Heart right ventricle (tissue), 16 donors: ENCODE measurements at regions not wholly inside any gene's neighbourhood (a gene's known extent, or its start where the extent isn't known, plus 50 kb on each side); places are given as distances from the start of the nearest gene placed in this dataset.
A peak's percentile ranks its signal among the peaks of the same experiment; 100 is the strongest.
"Not testable (repeated sequence)": the region's sequence is repeated elsewhere in the genome, so short reads cannot be mapped to it uniquely, and the experiment has no call there.

Experiments
- ATAC-seq, 8 donors: fragments of 200-7000 bp; cut with Tn5 transposase; one replicate each; pipeline ENCODE4 v1.9.1; 2020; ENCODE audit warnings: mild to moderate bottlenecking in 8 of 8, moderate library complexity in 8 of 8, moderate number of reproducible peaks in 1 of 8
- DNase-seq, 2 donors: peaks; one replicate each; pipeline ENCODE4 v3.0.0-alpha.2; 2020
- H3K27ac ChIP-seq, 10 donors: fragments of 200-600 bp; sonication (generic) in 2 of 10; one replicate each; pipeline versions ENCODE4 v1.5.0 to v1.8.0; 2020 to 2022; ENCODE audit warnings: mild to moderate bottlenecking in 3 of 10
- H3K27me3 ChIP-seq, 7 donors: fragments of 200-600 bp; one replicate each; pipeline ENCODE4 v1.8.0; 2021 to 2022; ENCODE audit warnings: mild to moderate bottlenecking in 2 of 7
- H3K36me3 ChIP-seq, 9 donors: fragments of 200-600 bp; sonication (generic) in 1 of 9; one replicate each; pipeline versions ENCODE4 v1.5.0 to v1.8.0; 2020 to 2022; ENCODE audit warnings: mild to moderate bottlenecking in 2 of 9
- H3K4me1 ChIP-seq, 9 donors: fragments of 200-600 bp; sonication (generic) in 1 of 9; one replicate each; pipeline versions ENCODE4 v1.5.0 to v1.8.0; 2020 to 2022; ENCODE audit warnings: mild to moderate bottlenecking in 4 of 9
- H3K4me3 ChIP-seq, 10 donors: fragments of 200-600 bp; sonication (generic) in 2 of 10; one replicate each; pipeline versions ENCODE4 v1.5.0 to v1.8.0; 2020 to 2022; ENCODE audit warnings: mild to moderate bottlenecking in 7 of 10, moderate library complexity in 2 of 10
- H3K9me3 ChIP-seq, 11 donors: fragments of 200-600 bp in 10 of 11; sonication (generic) in 2 of 11; one replicate each; pipeline versions ENCODE4 v1.5.0 to v1.8.0; 2013 to 2022; ENCODE audit warnings: mild to moderate bottlenecking in 2 of 11, control low read depth in 1 of 11, moderate library complexity in 1 of 11
- CTCF ChIP-seq, 9 donors: fragments of 200-600 bp; sonication (generic) in 2 of 9; IDR thresholded peaks; one replicate each; pipeline versions ENCODE4 v1.5.0 to v1.8.0; 2021 to 2022; ENCODE audit warnings: antibody characterized with exemption in 9 of 9, mild to moderate bottlenecking in 5 of 9, moderate library complexity in 1 of 9
- WGBS, 2 donors: extraction: QIAGEN DNeasy Blood & Tissue Kit; methylation state at CpG; one replicate each; pipeline ENCODE4 v1.1.7; 2013; ENCODE audit warnings: inconsistent platforms in 1 of 2; 5-methylcytosine and 5-hydroxymethylcytosine counted together
- intact Hi-C, 10 donors: fragments of 100-400 bp; cut with DNase I; formaldehyde crosslinking; loops; one replicate each; pipeline versions ENCODE4 v1.11.1 to v1.14.2; 2022
- donor health status: Arrhythmogenic right ventricular cardiomyopathy.
- donor health status: ischemic (EF 13 %, LVEDD 7.1; RV severe dilation, severe dysfunction).
- donor health status: healthy with polysubstance abuse.
- donor health status: DM: no; HTN: yes; CAD: no.
- donor health status: DM: no; HTN: no; CAD: no.
- donor health status: ischemic (EF 25% LVEDD 6.9; RV normal size, moderate dysfunction).
- donor health status: ischemic (EF 25% LVEDD 5.7; RV mildly dilated, moderate dysfunction).
- donor health status: healthy.
- donor health status: DM: yes; HTN: yes; CAD: no.
- donor health status: Ischemic cardiomyopathy.
- donor health status: ischemic (EF 35%, LVEDD 5.7; RV mildly dilated, moderate dysfunction).
- donor health status: nonischemic (EF 11% LVEDD 7.7; RV severe dilation, severe dysfunction).
- donor health status: DM: yes; HTN: yes; CAD: no.
- donor health status: PGD.
- donor health status: ischemic (EF 29% LVEDD 5.4; RV normal size, mild dysfunction).
- donor health status: nonischemic (EF 23%, LVEDD 6.1; RV moderate dilation, normal function).

GRCh38 chr4:131721883-131722282 is 1427.2 kb upstream of the PCDH10 start:
- Histone ChIP-seq H3K27me3 (no peaks in the 10 kb centered on the region), H3K4me1 (no peaks in the 10 kb centered on the region), H3K4me3 (no peak overlapping the region), H3K9me3 (no peaks in the 10 kb centered on the region), H3K27ac (no peak overlapping the region), H3K36me3 (no peaks in the 10 kb centered on the region)
- intact Hi-C loops: no loop called here
- 76 to 77% methylated on average over 2 of the region's 2 CpGs for WGBS, 2 donors
- TF ChIP-seq CTCF (IDR thresholded peaks at IDR 0.05): no peak
- DNase-seq (no peak), ATAC-seq (no peak)

DNA sequence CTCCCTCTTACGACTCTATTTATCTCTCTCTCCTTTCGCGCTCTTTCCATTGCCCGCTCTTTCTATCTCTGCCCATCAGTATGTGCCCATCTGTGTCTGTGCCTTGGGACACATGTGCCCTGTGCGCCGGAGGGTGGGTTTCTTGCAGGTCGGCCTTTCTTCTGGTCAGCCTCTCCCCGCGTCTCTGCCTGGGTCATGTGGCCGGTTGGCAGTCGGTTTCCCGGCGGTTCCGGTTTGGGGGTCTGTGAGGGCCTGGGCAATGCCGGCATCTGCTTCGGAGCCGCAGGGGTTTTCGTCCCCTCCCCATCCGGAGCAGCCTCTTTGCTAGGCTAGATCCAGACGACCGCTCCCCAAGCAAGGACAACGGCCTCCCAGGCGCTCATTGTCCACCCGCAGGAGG is 1426.0 kb upstream of the PCDH10 start:
- H3K36me3 ChIP-seq, H3K4me1 ChIP-seq, H3K27ac ChIP-seq, intact Hi-C loops, H3K4me3 ChIP-seq, DNase-seq, H3K9me3 ChIP-seq, H3K27me3 ChIP-seq, ATAC-seq: not testable (repeated sequence)
- WGBS, 2 donors: 92 to 95% methylated on average over 16 to 19 of the region's 24 CpGs

DNA sequence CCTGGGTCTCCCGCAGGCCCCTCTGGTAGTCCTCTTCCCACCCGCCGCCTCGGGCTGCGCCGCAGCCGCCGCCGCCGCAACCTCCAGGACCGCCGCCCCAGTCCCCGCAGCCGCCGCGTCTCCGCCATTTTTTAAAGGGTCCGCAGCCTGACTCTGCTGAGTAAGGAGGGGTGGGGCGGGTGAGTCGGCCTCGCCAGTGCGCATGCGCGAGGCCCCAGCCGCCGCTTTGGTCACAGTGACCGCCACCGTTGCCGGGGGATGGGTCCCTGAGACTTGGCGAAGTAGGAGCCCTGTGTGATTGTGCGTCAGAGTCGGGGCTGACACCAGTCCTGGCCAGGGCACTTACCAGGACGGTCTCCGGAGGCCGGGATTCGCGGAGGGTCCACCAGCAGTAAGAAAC is 1424.2 kb upstream of the PCDH10 start:
- H3K9me3 ChIP-seq, ATAC-seq, H3K27ac ChIP-seq, H3K36me3 ChIP-seq, intact Hi-C loops, H3K4me1 ChIP-seq, H3K27me3 ChIP-seq: not testable (repeated sequence)
- 74 to 86% methylated on average over 14 to 26 of the region's 37 CpGs for WGBS, 2 donors
- DNase-seq: peak; percentile 52 to 74
- peak overlapping the region in 1 of 10 donors; percentile 14 for H3K4me3 ChIP-seq

GRCh38 chr4:131725521-131725920 is 1423.6 kb upstream of the PCDH10 start:
- H3K4me3 ChIP-seq, DNase-seq, H3K36me3 ChIP-seq, H3K27me3 ChIP-seq, H3K9me3 ChIP-seq, H3K27ac ChIP-seq, ATAC-seq, intact Hi-C loops, H3K4me1 ChIP-seq: not testable (repeated sequence)
- 97 to 98% methylated on average over 23 to 27 of the region's 29 CpGs for WGBS, 2 donors

DNA sequence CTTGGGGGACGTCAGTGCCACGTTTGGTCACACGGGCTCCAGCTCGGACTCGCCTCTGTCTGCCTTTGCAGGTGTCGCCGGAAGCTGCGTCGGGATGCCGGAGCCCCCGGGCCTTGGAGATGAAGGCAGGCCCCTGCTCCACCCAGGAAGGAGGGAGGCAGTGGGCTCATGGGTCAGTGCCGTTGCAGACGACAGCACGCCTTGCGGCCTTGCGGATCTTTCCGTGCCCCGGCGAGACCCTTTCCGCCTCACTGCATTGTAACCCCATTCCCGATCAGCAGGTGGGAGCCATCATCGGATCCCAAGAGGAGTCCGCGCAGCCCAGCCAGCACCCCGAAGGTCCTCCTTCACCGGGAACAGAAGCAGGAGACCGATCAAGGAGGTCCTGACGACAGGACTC is 1422.2 kb upstream of the PCDH10 start:
- ATAC-seq, H3K4me3 ChIP-seq, H3K4me1 ChIP-seq, H3K9me3 ChIP-seq, DNase-seq, H3K27me3 ChIP-seq, H3K27ac ChIP-seq, H3K36me3 ChIP-seq, intact Hi-C loops: not testable (repeated sequence)
- 95 to 96% methylated on average over 16 to 18 of the region's 28 CpGs for WGBS, 2 donors

GRCh38 chr4:131727418-131727817 is 1421.7 kb upstream of the PCDH10 start:
- H3K27me3 ChIP-seq, H3K4me1 ChIP-seq, H3K36me3 ChIP-seq, ATAC-seq, H3K9me3 ChIP-seq, H3K4me3 ChIP-seq, intact Hi-C loops, DNase-seq, H3K27ac ChIP-seq: not testable (repeated sequence)
- 93 to 96% methylated on average over 26 to 35 of the region's 40 CpGs for WGBS, 2 donors

- H3K4me3 ChIP-seq, H3K9me3 ChIP-seq, intact Hi-C loops, H3K4me1 ChIP-seq, DNase-seq, H3K36me3 ChIP-seq, ATAC-seq, H3K27ac ChIP-seq, H3K27me3 ChIP-seq: not testable (repeated sequence)
- WGBS, 2 donors: 97 to 98% methylated on average over 29 to 30 of the region's 30 CpGs
Measured at GRCh38 chr4:131729205-131729604, 1419.9 kb upstream of the PCDH10 start.

- H3K36me3 ChIP-seq, ATAC-seq, intact Hi-C loops, H3K4me1 ChIP-seq, H3K4me3 ChIP-seq, H3K27ac ChIP-seq, H3K27me3 ChIP-seq, DNase-seq, H3K9me3 ChIP-seq: not testable (repeated sequence)
- 90 to 93% methylated on average over 45 to 51 of the region's 59 CpGs for WGBS, 2 donors
Measured at GRCh38 chr4:131729716-131730398, 1419.2 kb upstream of the PCDH10 start.

GRCh38 chr4:131730574-131730973 is 1418.5 kb upstream of the PCDH10 start:
- H3K36me3 ChIP-seq, intact Hi-C loops, H3K4me3 ChIP-seq, DNase-seq, H3K27ac ChIP-seq, ATAC-seq, H3K4me1 ChIP-seq, H3K27me3 ChIP-seq, H3K9me3 ChIP-seq: not testable (repeated sequence)
- 93% methylated on average over 26 of the region's 28 CpGs for WGBS, 2 donors

DNA sequence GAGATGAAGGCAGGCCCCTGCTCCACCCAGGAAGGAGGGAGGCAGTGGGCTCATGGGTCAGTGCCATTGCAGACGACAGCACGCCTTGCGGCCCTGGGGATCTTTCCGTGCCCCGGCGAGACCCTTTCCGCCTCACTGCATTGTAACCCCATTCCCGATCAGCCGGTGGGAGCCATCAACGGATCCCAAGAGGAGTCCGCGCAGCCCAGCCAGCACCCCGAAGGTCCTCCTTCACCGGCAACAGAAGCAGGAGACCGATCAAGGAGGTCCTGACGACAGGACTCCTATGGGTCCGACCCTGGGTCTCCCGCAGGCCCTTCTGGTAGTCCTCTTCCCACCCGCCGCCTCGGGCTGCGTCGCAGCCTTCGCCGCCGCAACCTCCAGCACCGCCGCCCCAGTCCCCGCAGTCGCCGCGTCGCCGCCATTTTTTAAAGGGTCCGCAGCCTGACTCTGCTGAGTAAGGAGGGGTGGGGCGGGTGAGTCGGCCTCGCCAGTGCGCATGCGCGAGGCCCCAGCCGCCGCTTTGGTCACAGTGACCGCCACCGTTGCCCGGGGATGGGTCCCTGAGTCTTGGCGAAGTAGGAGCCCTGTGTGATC is 1417.0 kb upstream of the PCDH10 start:
- H3K4me3 ChIP-seq, H3K27ac ChIP-seq, H3K27me3 ChIP-seq, ATAC-seq, intact Hi-C loops, H3K9me3 ChIP-seq, H3K4me1 ChIP-seq, H3K36me3 ChIP-seq: not testable (repeated sequence)
- peak in 1 of 2 donors; percentile 29 for DNase-seq
- 95 to 98% methylated on average over 24 to 26 of the region's 47 CpGs for WGBS, 2 donors

DNA sequence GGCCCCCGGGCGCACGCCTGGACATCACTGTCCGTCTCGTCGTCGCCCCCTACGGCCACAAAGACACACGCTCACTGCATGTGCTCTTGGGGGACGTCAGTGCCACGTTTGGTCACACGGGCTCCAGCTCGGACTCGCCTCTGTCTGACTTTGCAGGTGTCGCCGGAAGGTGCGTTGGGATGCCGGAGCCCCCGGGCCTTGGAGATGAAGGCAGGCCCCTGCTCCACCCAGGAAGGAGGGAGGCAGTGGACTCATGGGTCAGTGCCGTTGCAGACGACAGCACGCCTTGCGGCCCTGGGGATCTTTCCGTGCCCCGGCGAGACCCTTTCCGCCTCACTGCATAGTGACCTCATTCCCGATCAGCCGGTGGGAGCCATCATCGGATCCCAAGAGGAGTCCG is 1414.8 kb upstream of the PCDH10 start:
- H3K4me1 ChIP-seq, ATAC-seq, DNase-seq, H3K27ac ChIP-seq, intact Hi-C loops, H3K9me3 ChIP-seq, H3K36me3 ChIP-seq, H3K4me3 ChIP-seq, H3K27me3 ChIP-seq: not testable (repeated sequence)
- WGBS, 2 donors: 72 to 97% methylated on average over 6 to 24 of the region's 31 CpGs
